HepG2 (cell line): ENCODE measurements at regions not wholly inside any gene's neighbourhood (a gene's known extent, or its start where the extent isn't known, plus 50 kb on each side); places are given as distances from the start of the nearest gene placed in this dataset.

Experiments used
- ATAC-seq: fragments of 200-7000 bp; cut with Tn5 transposase; 3 replicates; pipeline ENCODE4 v1.9.1; 2020; ENCODE audit warnings: mild to moderate bottlenecking, moderate library complexity
- BruUV-seq: library from RNA; stranded (reverse); fragments of 400-500 nt; replicated peaks from 2 replicates; lab custom pipeline; 2021; lab: Mats Ljungman, UMichigan
- CTCF ChIA-PET: fragments of 300-600 bp; formaldehyde crosslinking; extraction: SDS; loops from one replicate; lab custom pipeline; 2021; ENCODE audit warnings: low total read pairs, inconsistent platforms, low intra/inter-chr PET ratio; lab: Yijun Ruan, JAX
- POLR2A ChIA-PET: fragments of 350-600 bp; sonication (Branson Sonifier 250); formaldehyde crosslinking; loops from one replicate; lab custom pipeline; 2020; ENCODE audit warnings: antibody characterized with exemption, inconsistent platforms; lab: Yijun Ruan, JAX
- DNase-seq: peaks from one replicate; pipeline ENCODE4 v3.0.0-alpha.2; 2015; ENCODE audit warnings: low spot score
- FAIRE-seq: peaks from 3 replicates; lab custom pipeline; 2011; peaks lifted over from hg19 to GRCh38; lab: Jason Lieb, UNC
- H2AFZ ChIP-seq: one replicate; pipeline ENCODE4 v1.6.1; 2011; ENCODE audit warnings: low read length, inconsistent platforms
- H3K27ac ChIP-seq: fragments of 300-600 bp; 3 replicates; pipeline ENCODE4 v1.8.0; 2011; ENCODE audit warnings: mixed run types, mild to moderate bottlenecking, mixed read lengths, low read length, inconsistent platforms; ENCODE audit not compliant: insufficient read depth; ENCODE audit errors: extremely low read length
- H3K27me3 ChIP-seq, 2 experiments: fragments of 200-600 bp in 1 of 2; 2 replicates in 1 of 2; 3 replicates in 1 of 2; pipeline versions ENCODE4 v1.6.0 to v1.8.0; 2011; ENCODE audit warnings: low read length in 2 of 2, mild to moderate bottlenecking in 2 of 2, moderate library complexity in 2 of 2, inconsistent platforms in 1 of 2; ENCODE audit not compliant: insufficient read depth in 2 of 2, control insufficient read depth in 1 of 2
- H3K36me3 ChIP-seq, 2 experiments: fragments of 200-600 bp in 1 of 2; replicated peaks in 1 of 2; 2 replicates in 1 of 2; 3 replicates in 1 of 2; pipeline versions ENCODE4 v1.5.1 to v1.8.0; 2011; ENCODE audit warnings: low read length in 2 of 2, inconsistent platforms in 1 of 2; ENCODE audit not compliant: insufficient read depth in 2 of 2, control insufficient read depth in 1 of 2
- H3K4me1 ChIP-seq: 2 replicates; pipeline ENCODE4 v1.5.1; 2012; ENCODE audit warnings: low read length, inconsistent platforms; ENCODE audit not compliant: insufficient read depth
- H3K4me2 ChIP-seq: 2 replicates; pipeline ENCODE4 v1.6.0; 2011; ENCODE audit warnings: low read depth, low read length, inconsistent platforms
- H3K4me3 ChIP-seq, 3 experiments: fragments of 200-600 bp in 1 of 3; sonication (generic), shearing (Covaris generic) in 1 of 3; replicated peaks in 1 of 3; 2 replicates each; pipeline ENCODE4 v1.5.1; 2011 to 2016; ENCODE audit warnings: low read length in 3 of 3, inconsistent platforms in 2 of 3, low read depth in 2 of 3, mild to moderate bottlenecking in 2 of 3, control low read depth in 1 of 3, mixed read lengths in 1 of 3; ENCODE audit not compliant: insufficient read depth in 1 of 3
- H3K79me2 ChIP-seq: one replicate; pipeline ENCODE4 v1.6.1; 2011; ENCODE audit warnings: low read length, inconsistent platforms; ENCODE audit not compliant: insufficient read depth
- H3K9ac ChIP-seq: 2 replicates; pipeline ENCODE4 v1.6.0; 2011; ENCODE audit warnings: mild to moderate bottlenecking, low read depth, low read length, inconsistent platforms; ENCODE audit not compliant: insufficient read depth
- H3K9me3 ChIP-seq: 2 replicates; pipeline ENCODE4 v1.5.1; 2012; ENCODE audit warnings: mild to moderate bottlenecking, low read length
- H4K20me1 ChIP-seq: 2 replicates; pipeline ENCODE4 v1.6.0; 2011; ENCODE audit warnings: inconsistent platforms, mild to moderate bottlenecking, low read length, moderate library complexity; ENCODE audit not compliant: insufficient read depth
- CEBPB ChIP-seq: IDR thresholded peaks from 2 replicates; pipeline ENCODE4 v1.6.1; 2011; ENCODE audit warnings: low read depth, low read length, improper control_type of control experiment, borderline replicate concordance
- CEBPG ChIP-seq: IDR thresholded peaks from 2 replicates; pipeline ENCODE4 v1.6.1; 2016
- HNF1A ChIP-seq, 2 experiments: sonication (generic) in 1 of 2; formaldehyde crosslinking in 1 of 2; IDR thresholded peaks; 2 replicates each; pipeline versions ENCODE4 v1.4.0 to v1.6.1; 2016 to 2020; ENCODE audit warnings: borderline replicate concordance in 1 of 2, low read depth in 1 of 2, mild to moderate bottlenecking in 1 of 2, missing genetic modification reagents in 1 of 2
- LBX2 ChIP-seq: sonication (generic); formaldehyde crosslinking; IDR thresholded peaks from 2 replicates; pipeline ENCODE4 v1.5.0; 2020; ENCODE audit warnings: missing genetic modification reagents, mild to moderate bottlenecking, borderline replicate concordance
- NCOA2 ChIP-seq: sonication (generic); formaldehyde crosslinking; IDR thresholded peaks from 2 replicates; pipeline ENCODE4 v1.8.0; 2022; ENCODE audit warnings: inconsistent platforms
- NFE2L2 ChIP-seq: fragments of 150-350 bp; IDR thresholded peaks from 2 replicates; pipeline ENCODE4 v1.6.1; 2014; ENCODE audit warnings: low read length
- RERE ChIP-seq: IDR thresholded peaks from 2 replicates; pipeline ENCODE4 v1.6.1; 2016; ENCODE audit warnings: low read depth, missing genetic modification reagents, missing compliant biosample characterization
- ZBTB2 ChIP-seq: sonication (generic); formaldehyde crosslinking; IDR thresholded peaks from 2 replicates; pipeline ENCODE4 v1.8.0; 2022; ENCODE audit warnings: low read depth, missing genetic modification reagents
- ZFY ChIP-seq: sonication (generic); formaldehyde crosslinking; IDR thresholded peaks from 2 replicates; pipeline ENCODE4 v1.4.0; 2020; ENCODE audit warnings: missing genetic modification reagents
- ZNF280B ChIP-seq: sonication (generic); formaldehyde crosslinking; IDR thresholded peaks from 2 replicates; pipeline ENCODE4 v1.5.0; 2020; ENCODE audit warnings: missing genetic modification reagents, mild to moderate bottlenecking, borderline replicate concordance
- ZNF777 ChIP-seq: sonication (generic); formaldehyde crosslinking; IDR thresholded peaks from 2 replicates; pipeline ENCODE4 v1.4.0; 2020; ENCODE audit warnings: missing genetic modification reagents
- WGBS: methylation state at CpG from one replicate; pipeline ENCODE4 v1.1.6; 2017; ENCODE audit warnings: low lambda C conversion rate; 5-methylcytosine and 5-hydroxymethylcytosine counted together
- in situ Hi-C: cut with HindIII; loops from 2 replicates; pipeline ENCODE4 v1.10.0; 2017; ENCODE audit warnings: low pct_unique_long_range_greater_than_20kb; ENCODE audit not compliant: extremely low pct_ligation_motif_present
- intact Hi-C: fragments of 100-400 bp; cut with micrococcal nuclease; formaldehyde crosslinking; loops from one replicate; pipeline ENCODE4 v1.10.0; 2022; ENCODE audit not compliant: unreplicated experiment

GRCh38 chr2:160934263-160934662, 226.0 kb upstream of the TANK start:
- peak; percentile 58 for ATAC-seq
- POLR2A ChIA-PET: no interaction called here
- H3K4me3 ChIP-seq: no peak overlapping the region
- H3K4me2 ChIP-seq: no peak overlapping the region
- 3% methylated on average over 4 of the region's 4 CpGs for WGBS
- H3K9ac ChIP-seq: no peak overlapping the region
- no peaks in the 10 kb centered on the region for H4K20me1 ChIP-seq
- in situ Hi-C loops: no loop called here
- DNase-seq: peak; percentile 39
- H3K27me3 ChIP-seq: no peaks in the 10 kb centered on the region
- CTCF ChIA-PET: no interaction called here
- intact Hi-C loops: no loop called here
- H2AFZ ChIP-seq: no peak overlapping the region
- no peak for FAIRE-seq
- no TSS peak for BruUV-seq
- no peak overlapping the region for H3K27ac ChIP-seq
- peaks cover 18% of the 10 kb centered on the region for H3K4me1 ChIP-seq
- no peaks in the 10 kb centered on the region for H3K36me3 ChIP-seq
- no peaks in the 10 kb centered on the region for H3K79me2 ChIP-seq
- H3K9me3 ChIP-seq: no peaks in the 10 kb centered on the region
- TF ChIP-seq ZNF777 (CRISPR knock-in tag) (no peak), NCOA2 (no peak), NFE2L2 (no peak), ZNF280B (CRISPR knock-in tag) (no peak), LBX2 (no peak), CEBPG (peak; percentile 71), ZFY (CRISPR knock-in tag) (no peak), RERE (CRISPR knock-in tag) (no peak), HNF1A (IDR thresholded peaks at IDR 0.05; ENCODE audit: low read depth) (peak; percentile 68), HNF1A (CRISPR knock-in tag; IDR thresholded peaks at IDR 0.05; ENCODE audit: borderline replicate concordance) (no peak; the same call in 1 of the 2 replicates), CEBPB (peak; percentile 92), ZBTB2 (CRISPR knock-in tag) (no peak)
